Neural progenitor cell (in vitro differentiated cells): ENCODE measurements at regions not wholly inside any gene's neighbourhood (a gene's known extent, or its start where the extent isn't known, plus 50 kb on each side); places are given as distances from the start of the nearest gene placed in this dataset.

Experiments used
- DNase-seq: peaks from one replicate; pipeline ENCODE4 v3.0.0-alpha.2; 2016; ENCODE audit warnings: low spot score
- H2AFZ ChIP-seq: fragments of 200-600 bp; sonication (generic); replicated peaks from 2 replicates; pipeline ENCODE4 v1.6.1; 2016; ENCODE audit warnings: antibody characterized with exemption
- H3F3A ChIP-seq: fragments of 200-600 bp; sonication (generic); 2 replicates; pipeline ENCODE4 v1.6.1; 2016; ENCODE audit warnings: antibody characterized with exemption, low read depth
- H3K27ac ChIP-seq: fragments of 200-600 bp; sonication (generic); 2 replicates; pipeline ENCODE4 v1.5.1; 2016; ENCODE audit warnings: mild to moderate bottlenecking
- H3K27me3 ChIP-seq: fragments of 200-600 bp; sonication (generic); 2 replicates; pipeline ENCODE4 v1.6.1; 2016; ENCODE audit warnings: mild to moderate bottlenecking, moderate library complexity
- H3K36me3 ChIP-seq: fragments of 200-600 bp; sonication (generic); 2 replicates; pipeline ENCODE4 v1.5.1; 2016
- H3K4me1 ChIP-seq: fragments of 200-600 bp; sonication (generic); 2 replicates; pipeline ENCODE4 v1.6.1; 2016; ENCODE audit warnings: mixed run types
- H3K4me2 ChIP-seq: fragments of 200-600 bp; sonication (generic); 2 replicates; pipeline ENCODE4 v1.6.1; 2016
- H3K4me3 ChIP-seq: fragments of 200-600 bp; sonication (generic); 2 replicates; pipeline ENCODE4 v1.5.1; 2016
- H3K79me2 ChIP-seq: fragments of 200-600 bp; sonication (generic); 2 replicates; pipeline ENCODE4 v1.6.1; 2016; ENCODE audit warnings: low read depth
- H3K9ac ChIP-seq: fragments of 200-600 bp; sonication (generic); 2 replicates; pipeline ENCODE4 v1.6.1; 2016
- H3K9me3 ChIP-seq: fragments of 200-600 bp; sonication (generic); 2 replicates; pipeline ENCODE4 v1.5.1; 2016; ENCODE audit warnings: low read depth
- H4K20me1 ChIP-seq: fragments of 200-600 bp; sonication (generic); 2 replicates; pipeline ENCODE4 v1.6.1; 2016; ENCODE audit warnings: low read depth
- H3K27ac Mint-ChIP-seq: 3 replicates; pipeline ENCODE4 v1.8.0; 2021; ENCODE audit warnings: mixed read lengths
- H3K27me3 Mint-ChIP-seq: 2 replicates; pipeline ENCODE4 v1.8.0; 2022; ENCODE audit warnings: low read depth, mild to moderate bottlenecking, inconsistent platforms, moderate library complexity, mixed read lengths; ENCODE audit not compliant: insufficient read depth
- H3K36me3 Mint-ChIP-seq: 3 replicates; pipeline ENCODE4 v1.8.0; 2021; ENCODE audit warnings: mixed read lengths
- H3K4me1 Mint-ChIP-seq: 3 replicates; pipeline ENCODE4 v1.8.0; 2021; ENCODE audit warnings: mixed read lengths
- H3K4me3 Mint-ChIP-seq: 3 replicates; pipeline ENCODE4 v1.8.0; 2021; ENCODE audit warnings: mild to moderate bottlenecking, moderate library complexity, mixed read lengths
- H3K9me3 Mint-ChIP-seq: 3 replicates; pipeline ENCODE4 v1.8.0; 2020; ENCODE audit warnings: mixed read lengths
- EZH2 ChIP-seq: fragments of 200-600 bp; sonication (generic); IDR thresholded peaks from 2 replicates; pipeline ENCODE4 v1.6.1; 2017; ENCODE audit warnings: antibody characterized with exemption, mild to moderate bottlenecking, moderate library complexity
- EZH2phosphoT487 ChIP-seq: fragments of 200-600 bp; sonication (generic); IDR thresholded peaks from 2 replicates; pipeline ENCODE4 v1.6.1; 2017; ENCODE audit warnings: antibody characterized with exemption
- TF ChIP-seq, protein P1 (sequence below): fragments of 200-600 bp; sonication (generic); IDR thresholded peaks from 2 replicates; pipeline ENCODE4 v1.5.1; 2017; ENCODE audit warnings: antibody characterized with exemption, mild to moderate bottlenecking

GRCh38 chr12:3371018-3371417 lies 120.0 kb upstream of the PRMT8 start:
- H3K4me1 Mint-ChIP-seq: no peaks in the 10 kb centered on the region
- H3K9me3 Mint-ChIP-seq: no peaks in the 10 kb centered on the region
- H3K36me3 Mint-ChIP-seq: no peaks in the 10 kb centered on the region
- H3K27me3 Mint-ChIP-seq: no peaks in the 10 kb centered on the region
- no peak for TF ChIP-seq EZH2phosphoT487
- TF ChIP-seq, protein P1, sequence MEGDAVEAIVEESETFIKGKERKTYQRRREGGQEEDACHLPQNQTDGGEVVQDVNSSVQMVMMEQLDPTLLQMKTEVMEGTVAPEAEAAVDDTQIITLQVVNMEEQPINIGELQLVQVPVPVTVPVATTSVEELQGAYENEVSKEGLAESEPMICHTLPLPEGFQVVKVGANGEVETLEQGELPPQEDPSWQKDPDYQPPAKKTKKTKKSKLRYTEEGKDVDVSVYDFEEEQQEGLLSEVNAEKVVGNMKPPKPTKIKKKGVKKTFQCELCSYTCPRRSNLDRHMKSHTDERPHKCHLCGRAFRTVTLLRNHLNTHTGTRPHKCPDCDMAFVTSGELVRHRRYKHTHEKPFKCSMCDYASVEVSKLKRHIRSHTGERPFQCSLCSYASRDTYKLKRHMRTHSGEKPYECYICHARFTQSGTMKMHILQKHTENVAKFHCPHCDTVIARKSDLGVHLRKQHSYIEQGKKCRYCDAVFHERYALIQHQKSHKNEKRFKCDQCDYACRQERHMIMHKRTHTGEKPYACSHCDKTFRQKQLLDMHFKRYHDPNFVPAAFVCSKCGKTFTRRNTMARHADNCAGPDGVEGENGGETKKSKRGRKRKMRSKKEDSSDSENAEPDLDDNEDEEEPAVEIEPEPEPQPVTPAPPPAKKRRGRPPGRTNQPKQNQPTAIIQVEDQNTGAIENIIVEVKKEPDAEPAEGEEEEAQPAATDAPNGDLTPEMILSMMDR: no peak
- no peak for TF ChIP-seq EZH2
- Histone ChIP-seq H3K4me3 (no peak overlapping the region), H4K20me1 (no peaks in the 10 kb centered on the region), H3K4me2 (no peak overlapping the region), H3K9ac (no peak overlapping the region), H3K79me2 (no peaks in the 10 kb centered on the region), H3K9me3 (no peaks in the 10 kb centered on the region), H3F3A (peaks cover 3% of the 10 kb centered on the region), H3K27me3 (peaks cover 45% of the 10 kb centered on the region), H3K4me1 (no peaks in the 10 kb centered on the region), H3K27ac (no peak overlapping the region), H3K36me3 (no peaks in the 10 kb centered on the region), H2AFZ (no peak overlapping the region)
- H3K4me3 Mint-ChIP-seq: no peak overlapping the region
- no peak for DNase-seq
- H3K27ac Mint-ChIP-seq: no peak overlapping the region

- no peaks in the 10 kb centered on the region for H3K4me1 ChIP-seq
- no peak overlapping the region for H3K27ac ChIP-seq
- no peak overlapping the region for H2AFZ ChIP-seq
- Mint-ChIP-seq H3K27ac (no peak overlapping the region), H3K36me3 (no peaks in the 10 kb centered on the region), H3K9me3 (no peaks in the 10 kb centered on the region), H3K4me1 (peaks cover 2% of the 10 kb centered on the region), H3K4me3 (no peak overlapping the region), H3K27me3 (peaks cover 4% of the 10 kb centered on the region)
- H3K79me2 ChIP-seq: no peaks in the 10 kb centered on the region
- no peak overlapping the region for H3K4me3 ChIP-seq
- no peaks in the 10 kb centered on the region for H3K9me3 ChIP-seq
- no peak for TF ChIP-seq EZH2phosphoT487
- TF ChIP-seq EZH2: no peak
- TF ChIP-seq, protein P1: no peak
- no peak overlapping the region for H3K9ac ChIP-seq
- no peaks in the 10 kb centered on the region for H4K20me1 ChIP-seq
- no peak overlapping the region for H3K4me2 ChIP-seq
- no peaks in the 10 kb centered on the region for H3K36me3 ChIP-seq
- DNase-seq: no peak
- H3K27me3 ChIP-seq: peaks cover 11% of the 10 kb centered on the region
- H3F3A ChIP-seq: peaks cover under 1% of the 10 kb centered on the region
These were observed 115.7 kb upstream of the PRMT8 start for GRCh38 chr12:3375326-3375725.

- TF ChIP-seq EZH2phosphoT487 (no peak), EZH2 (no peak)
- TF ChIP-seq, protein P1: no peak
- H3K9me3 Mint-ChIP-seq: no peaks in the 10 kb centered on the region
- Histone ChIP-seq H3K36me3 (no peaks in the 10 kb centered on the region), H4K20me1 (no peaks in the 10 kb centered on the region), H3K9ac (no peak overlapping the region), H3K4me1 (no peaks in the 10 kb centered on the region), H3K79me2 (no peaks in the 10 kb centered on the region), H3K27ac (no peak overlapping the region), H2AFZ (no peak overlapping the region), H3K27me3 (peaks cover 4% of the 10 kb centered on the region), H3K4me3 (no peak overlapping the region), H3K4me2 (no peak overlapping the region), H3K9me3 (no peaks in the 10 kb centered on the region), H3F3A (no peaks in the 10 kb centered on the region)
- peaks cover 4% of the 10 kb centered on the region for H3K27me3 Mint-ChIP-seq
- DNase-seq: no peak
- no peak overlapping the region for H3K4me3 Mint-ChIP-seq
- H3K4me1 Mint-ChIP-seq: peaks cover 8% of the 10 kb centered on the region
- H3K27ac Mint-ChIP-seq: peak overlapping the region; percentile 67
- H3K36me3 Mint-ChIP-seq: no peaks in the 10 kb centered on the region
These were observed 114.1 kb upstream of the PRMT8 start for GRCh38 chr12:3376779-3377455.
